Stimulated activated CD8-positive, alpha-beta memory T cell treated with anti-CD3 and anti-CD28 coated beads, Interleukin-7, amount 100 ng/mL, for 4 hours (primary cell): ENCODE measurements at regions not wholly inside any gene's neighbourhood (a gene's known extent, or its start where the extent isn't known, plus 50 kb on each side); places are given as distances from the start of the nearest gene placed in this dataset.
"Not testable (repeated sequence)": the region's sequence is repeated elsewhere in the genome, so short reads cannot be mapped to it uniquely, and the experiment has no call there.

ENCODE experiments used
- DNase-seq, 2 donors: peaks; one replicate each; pipeline ENCODE4 v3.0.0-alpha.2; 2020; ENCODE audit warnings: low read depth in 2 of 2

- DNase-seq, result no peak
Measured at GRCh38 chr1:199918196-199918769, 109.2 kb upstream of the NR5A2 start.

- no peak for DNase-seq
Measured at GRCh38 chr1:199920635-199921034, 106.9 kb upstream of the NR5A2 start.

- DNase-seq, result no peak
Measured at GRCh38 chr1:199929556-199929955, 98.0 kb upstream of the NR5A2 start.

GRCh38 chr1:199930067-199930466 lies 97.4 kb upstream of the NR5A2 start:
- not testable (repeated sequence) for DNase-seq

- DNase-seq, result peak in 1 of 2 donors; percentile 22
Measured at GRCh38 chr1:199931666-199932377, 95.7 kb upstream of the NR5A2 start.

GRCh38 chr1:199932462-199932861 lies 95.0 kb upstream of the NR5A2 start:
- DNase-seq, result no peak

- no peak for DNase-seq
Measured at GRCh38 chr1:199936441-199936840, 91.1 kb upstream of the NR5A2 start.

GRCh38 chr1:199937161-199937560 lies 90.3 kb upstream of the NR5A2 start:
- DNase-seq, result no peak

GRCh38 chr1:199937661-199938060 lies 89.8 kb upstream of the NR5A2 start:
- no peak for DNase-seq

GRCh38 chr1:199944986-199945385 lies 82.5 kb upstream of the NR5A2 start:
- no peak for DNase-seq

GRCh38 chr1:199945591-199945990 lies 81.9 kb upstream of the NR5A2 start:
- no peak for DNase-seq

GRCh38 chr1:199946305-199947155 lies 81.0 kb upstream of the NR5A2 start:
- DNase-seq, result no peak

GRCh38 chr1:199948587-199949280 lies 78.8 kb upstream of the NR5A2 start:
- DNase-seq, result no peak

- not testable (repeated sequence) for DNase-seq
Measured at GRCh38 chr1:199951005-199951404, 76.5 kb upstream of the NR5A2 start.

- DNase-seq, result no peak
Measured at GRCh38 chr1:199953651-199954050, 73.9 kb upstream of the NR5A2 start.

- no peak for DNase-seq
Measured at GRCh38 chr1:199954699-199955098, 72.8 kb upstream of the NR5A2 start.

- DNase-seq, result no peak
Measured at GRCh38 chr1:199955235-199955634, 72.3 kb upstream of the NR5A2 start.

GRCh38 chr1:199956005-199956404 lies 71.5 kb upstream of the NR5A2 start:
- DNase-seq, result no peak

- DNase-seq, result no peak
Measured at GRCh38 chr1:199959033-199959774, 68.3 kb upstream of the NR5A2 start.

GRCh38 chr1:199959775-199960110 lies 67.8 kb upstream of the NR5A2 start:
- no peak for DNase-seq

GRCh38 chr1:199970125-199970524 lies 57.4 kb upstream of the NR5A2 start:
- no peak for DNase-seq
